GM12872 (cell line): ENCODE measurements at regions not wholly inside any gene's neighbourhood (a gene's known extent, or its start where the extent isn't known, plus 50 kb on each side); places are given as distances from the start of the nearest gene placed in this dataset.
A peak's percentile ranks its signal among the peaks of the same experiment; 100 is the strongest.

Experiments
- CTCF ChIP-seq: IDR thresholded peaks from 3 replicates; pipeline ENCODE4 v1.5.1; 2011; ENCODE audit warnings: low read depth, mild to moderate bottlenecking, low read length, moderate library complexity; ENCODE audit not compliant: insufficient read depth

GRCh38 chr11:82507288-82507687, 226.4 kb downstream of the FAM181B start:
- TF ChIP-seq CTCF = no peak

GRCh38 chr11:82505379-82505778, 228.3 kb downstream of the FAM181B start:
- no peak for TF ChIP-seq CTCF

- TF ChIP-seq CTCF = peak; percentile 46
These were observed 238.7 kb downstream of the FAM181B start for GRCh38 chr11:82494988-82495432.

- no peak for TF ChIP-seq CTCF
These were observed 258.8 kb downstream of the FAM181B start for GRCh38 chr11:82474876-82475275.

- TF ChIP-seq CTCF = no peak
These were observed 268.2 kb downstream of the FAM181B start for GRCh38 chr11:82465481-82465880.

- no peak for TF ChIP-seq CTCF
These were observed 270.9 kb downstream of the FAM181B start for GRCh38 chr11:82462608-82463242.

GRCh38 chr11:82458761-82459160, 274.9 kb downstream of the FAM181B start:
- no peak for TF ChIP-seq CTCF
